ENCODE measurements at regions not wholly inside any gene's neighbourhood (a gene's known extent, or its start where the extent isn't known, plus 50 kb on each side); places are given as distances from the start of the nearest gene placed in this dataset.

GRCh38 chr18:27685807-27686412 lies 491.0 kb downstream of the CDH2 start:
- H3K9ac ChIP-seq (ENCODE audit: extremely low read depth, insufficient read length, low read length), result no peak overlapping the region
- H2BK20ac ChIP-seq (ENCODE audit: low read depth, low read length, poor library complexity, severe bottlenecking), result no peak overlapping the region
- no peaks in the 10 kb centered on the region for H4K20me1 ChIP-seq (ENCODE audit: control insufficient read depth, insufficient read depth, insufficient read length)
- no peaks in the 10 kb centered on the region for H3K4me1 ChIP-seq (ENCODE audit: insufficient read depth, low read length)
- DNase-seq, result no peak
- Mint-ChIP-seq H3K4me3 (no peak overlapping the region), H3K4me1 (no peaks in the 10 kb centered on the region), H3K27me3 (ENCODE audit: low read depth) (no peaks in the 10 kb centered on the region), H3K9me3 (peaks cover 10 to 13% of the 10 kb centered on the region in 2 experiments), H3K27ac (no peak overlapping the region), H3K36me3 (ENCODE audit: insufficient read depth in 1 of 3, low read depth in 3 of 3) (peaks cover 0 to 13% (median 3%) of the 10 kb centered on the region in 3 experiments; a peak in 5 of 7 replicates)
- no peaks in the 10 kb centered on the region for H3K23me2 ChIP-seq (ENCODE audit: insufficient read length, low read depth, low read length, poor library complexity, severe bottlenecking)
- no peak overlapping the region for H2AFZ ChIP-seq (ENCODE audit: low read length)
- H3K79me2 ChIP-seq (ENCODE audit: insufficient read depth, low read length), result no peaks in the 10 kb centered on the region
- no peaks in the 10 kb centered on the region for H3K27me3 ChIP-seq (ENCODE audit: insufficient read depth, low read length)
- no peaks in the 10 kb centered on the region for H3K79me1 ChIP-seq (ENCODE audit: insufficient read depth, low read depth, low read length, poor library complexity, severe bottlenecking)
- H2BK120ac ChIP-seq (ENCODE audit: low read depth, low read length, poor library complexity, severe bottlenecking), result no peak overlapping the region
- no peaks in the 10 kb centered on the region for H3K9me3 ChIP-seq (ENCODE audit: control insufficient read depth, low read depth, low read length)
- no peak overlapping the region for H3K56ac ChIP-seq (ENCODE audit: insufficient read length, low read depth, low read length)
- H4K8ac ChIP-seq (replicated peaks; ENCODE audit: insufficient read length, low read depth, low read length), result no peak overlapping the region
- H2BK5ac ChIP-seq (ENCODE audit: insufficient read length, low read length), result no peak overlapping the region
- no CpG with 5 or more reads among the region's 2 CpGs for WGBS (ENCODE audit: extremely low coverage, insufficient read length, low lambda C conversion rate)
- no peak overlapping the region for H3K18ac ChIP-seq (ENCODE audit: insufficient read length, low read depth, low read length)
- H2AK5ac ChIP-seq (ENCODE audit: insufficient read length, low read length), result no peak overlapping the region
- no peak overlapping the region for H4K91ac ChIP-seq (ENCODE audit: insufficient read length, low read depth, low read length)
- H3K27ac ChIP-seq (ENCODE audit: insufficient read length, low read depth, low read length), result no peak overlapping the region
- H2BK15ac ChIP-seq (ENCODE audit: low read depth, low read length), result no peak overlapping the region
- no peak overlapping the region for H3K4ac ChIP-seq (ENCODE audit: low read depth, low read length)
- peak; percentile 80 for TF ChIP-seq CTCF (conservative IDR thresholded peaks at IDR 0.05)
- no peak overlapping the region for H3K23ac ChIP-seq (ENCODE audit: insufficient read length, low read depth, low read length)
- no peak overlapping the region for H3K14ac ChIP-seq (ENCODE audit: insufficient read depth, low read length)
- H3K4me2 ChIP-seq (ENCODE audit: insufficient read depth, insufficient read length, low read length), result no peak overlapping the region
- H3T11ph ChIP-seq (ENCODE audit: low read length), result no peak overlapping the region
- no peak overlapping the region for H2BK12ac ChIP-seq (ENCODE audit: insufficient read length, low read depth, low read length)
- no peak overlapping the region for H4K5ac ChIP-seq (ENCODE audit: insufficient read length, low read depth, low read length)
